Mesendoderm (in vitro differentiated cells): ENCODE measurements at regions not wholly inside any gene's neighbourhood (a gene's known extent, or its start where the extent isn't known, plus 50 kb on each side); places are given as distances from the start of the nearest gene placed in this dataset.

Experiments
- DNase-seq: peaks from one replicate; pipeline ENCODE4 v3.0.0; 2013
- H2AK5ac ChIP-seq: 2 replicates; pipeline ENCODE4 v1.6.1; 2013; ENCODE audit warnings: low read length, inconsistent platforms
- H2BK120ac ChIP-seq: 2 replicates; pipeline ENCODE4 v1.6.1; 2013; ENCODE audit warnings: low read depth, mild to moderate bottlenecking, low read length, moderate library complexity, mixed read lengths
- H2BK15ac ChIP-seq: replicated peaks from 2 replicates; pipeline ENCODE4 v1.6.1; 2013; ENCODE audit warnings: low read depth, mild to moderate bottlenecking, moderate library complexity
- H2BK5ac ChIP-seq: 2 replicates; pipeline ENCODE4 v1.6.1; 2013; ENCODE audit warnings: low read length, inconsistent platforms
- H3K18ac ChIP-seq: 2 replicates; pipeline ENCODE4 v1.6.1; 2013; ENCODE audit warnings: mild to moderate bottlenecking, low read length, mixed read lengths
- H3K23ac ChIP-seq: one replicate; pipeline ENCODE4 v1.6.1; 2013; ENCODE audit warnings: low read length
- H3K27ac ChIP-seq: 2 replicates; pipeline ENCODE4 v1.5.1; 2013; ENCODE audit warnings: low read depth, mild to moderate bottlenecking, inconsistent platforms, low read length, moderate library complexity
- H3K27me3 ChIP-seq: 2 replicates; pipeline ENCODE4 v1.6.1; 2013; ENCODE audit warnings: low read length, control low read depth, mild to moderate bottlenecking, inconsistent platforms; ENCODE audit not compliant: insufficient read depth, poor library complexity
- H3K36me3 ChIP-seq: 2 replicates; pipeline ENCODE4 v1.6.1; 2013; ENCODE audit warnings: low read length, inconsistent platforms; ENCODE audit not compliant: control insufficient read depth, insufficient read depth
- H3K4ac ChIP-seq: one replicate; pipeline ENCODE4 v1.6.1; 2013; ENCODE audit warnings: low read depth, mild to moderate bottlenecking, low read length, moderate library complexity
- H3K4me1 ChIP-seq: 2 replicates; pipeline ENCODE4 v1.6.1; 2013; ENCODE audit warnings: low read depth, low read length, inconsistent platforms; ENCODE audit not compliant: control insufficient read depth
- H3K4me2 ChIP-seq: 2 replicates; pipeline ENCODE4 v1.6.1; 2013; ENCODE audit warnings: low read length
- H3K4me3 ChIP-seq: 2 replicates; pipeline ENCODE4 v1.5.1; 2013; ENCODE audit warnings: mild to moderate bottlenecking, low read length
- H3K56ac ChIP-seq: one replicate; pipeline ENCODE4 v1.6.1; 2013; ENCODE audit warnings: low read length
- H3K79me1 ChIP-seq: 2 replicates; pipeline ENCODE4 v1.6.1; 2013; ENCODE audit warnings: low read length, inconsistent platforms
- H3K79me2 ChIP-seq: 2 replicates; pipeline ENCODE4 v1.6.1; 2013; ENCODE audit warnings: mild to moderate bottlenecking, low read length; ENCODE audit not compliant: control insufficient read depth, insufficient read depth
- H3K9ac ChIP-seq: 2 replicates; pipeline ENCODE4 v1.6.1; 2013; ENCODE audit warnings: low read length, inconsistent platforms
- H4K5ac ChIP-seq: one replicate; pipeline ENCODE4 v1.6.1; 2013; ENCODE audit warnings: low read length
- H4K8ac ChIP-seq: one replicate; pipeline ENCODE4 v1.6.1; 2013; ENCODE audit warnings: low read depth, mild to moderate bottlenecking, control low read depth, low read length, moderate library complexity
- WGBS: extraction: QIAGEN DNeasy Blood & Tissue Kit; methylation state at CpG from one replicate; pipeline ENCODE4 v1.1.7; 2013; ENCODE audit warnings: low lambda C conversion rate, missing lambda C conversion rate; ENCODE audit not compliant: insufficient coverage; ENCODE audit errors: extremely low coverage; 5-methylcytosine and 5-hydroxymethylcytosine counted together

DNA sequence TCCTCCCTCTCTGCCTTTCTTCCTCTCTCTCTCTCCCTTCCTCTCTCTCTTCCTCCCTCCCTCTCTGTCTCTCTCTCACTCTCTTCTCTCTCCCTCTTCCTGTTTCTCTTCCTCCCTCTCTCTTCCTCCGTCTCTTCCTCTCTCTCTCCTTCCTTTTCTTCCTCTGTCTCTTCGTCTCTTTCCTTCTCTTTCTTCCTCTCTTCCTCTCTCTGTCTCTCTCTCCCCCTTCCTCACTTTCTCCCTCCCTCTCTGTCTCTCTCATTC, 295.3 kb downstream of the ASMT start:
- H3K4me3 ChIP-seq: no peak overlapping the region
- no peak overlapping the region for H4K8ac ChIP-seq
- no peak overlapping the region for H3K4me2 ChIP-seq
- no peak overlapping the region for H3K56ac ChIP-seq
- H3K9ac ChIP-seq: no peak overlapping the region
- DNase-seq: no peak
- no peak overlapping the region for H2AK5ac ChIP-seq
- no peak overlapping the region for H3K18ac ChIP-seq
- H3K79me1 ChIP-seq: no peaks in the 10 kb centered on the region
- H3K23ac ChIP-seq: no peak overlapping the region
- no peak overlapping the region for H3K4ac ChIP-seq
- no peak overlapping the region for H2BK15ac ChIP-seq
- H3K79me2 ChIP-seq: no peaks in the 10 kb centered on the region
- no peaks in the 10 kb centered on the region for H3K27me3 ChIP-seq
- H4K5ac ChIP-seq: no peak overlapping the region
- H2BK5ac ChIP-seq: no peak overlapping the region
- H3K27ac ChIP-seq: no peak overlapping the region
- H2BK120ac ChIP-seq: no peak overlapping the region
- WGBS: no CpG with 5 or more reads among the region's 2 CpGs
- no peaks in the 10 kb centered on the region for H3K36me3 ChIP-seq
- H3K4me1 ChIP-seq: no peaks in the 10 kb centered on the region

DNA sequence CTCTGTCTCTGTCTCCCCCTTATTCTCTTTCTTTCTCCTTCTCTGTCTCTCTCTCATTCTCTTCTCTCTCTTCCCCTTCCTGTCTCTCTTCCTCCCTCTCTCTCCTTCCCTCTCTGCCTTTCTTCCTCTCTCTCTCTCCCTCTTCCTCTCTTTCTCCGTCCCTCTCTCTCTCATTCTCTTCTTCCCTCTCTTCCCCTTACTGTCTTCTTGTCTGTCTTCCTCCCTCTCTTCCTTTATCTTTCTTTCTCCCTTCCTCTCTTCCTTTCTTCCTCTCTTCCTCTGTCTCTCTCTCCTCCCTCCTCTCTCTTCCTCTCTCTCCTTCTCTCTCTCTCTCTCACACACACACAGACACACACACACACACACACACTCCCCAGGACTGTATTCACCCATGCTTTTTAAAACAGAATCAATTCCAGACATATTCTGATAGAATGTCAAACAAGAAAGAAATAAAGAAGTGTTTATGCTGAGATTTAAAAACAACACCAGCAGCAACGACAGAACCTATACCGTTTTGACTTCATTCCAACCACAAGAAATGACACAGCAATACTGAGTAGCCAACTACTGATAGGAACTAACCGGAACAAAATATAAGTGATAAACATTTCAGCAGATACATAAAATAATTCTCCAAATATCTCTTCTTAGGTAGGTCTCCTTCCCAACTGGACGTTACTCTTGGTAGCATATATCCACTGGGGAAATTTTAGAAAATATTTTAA, 296.7 kb downstream of the ASMT start:
- Histone ChIP-seq H3K79me2 (no peaks in the 10 kb centered on the region), H2AK5ac (no peak overlapping the region), H3K4me2 (no peak overlapping the region), H3K4me1 (no peaks in the 10 kb centered on the region), H3K27ac (no peak overlapping the region), H2BK120ac (no peak overlapping the region), H2BK15ac (no peak overlapping the region), H3K36me3 (no peaks in the 10 kb centered on the region), H3K56ac (no peak overlapping the region), H3K79me1 (no peaks in the 10 kb centered on the region), H3K9ac (no peak overlapping the region), H4K8ac (no peak overlapping the region), H3K4ac (no peak overlapping the region), H3K23ac (no peak overlapping the region), H3K18ac (no peak overlapping the region), H3K27me3 (no peaks in the 10 kb centered on the region), H4K5ac (no peak overlapping the region), H3K4me3 (no peak overlapping the region), H2BK5ac (no peak overlapping the region)
- no peak for DNase-seq
- no CpG with 5 or more reads among the region's 5 CpGs for WGBS

DNA sequence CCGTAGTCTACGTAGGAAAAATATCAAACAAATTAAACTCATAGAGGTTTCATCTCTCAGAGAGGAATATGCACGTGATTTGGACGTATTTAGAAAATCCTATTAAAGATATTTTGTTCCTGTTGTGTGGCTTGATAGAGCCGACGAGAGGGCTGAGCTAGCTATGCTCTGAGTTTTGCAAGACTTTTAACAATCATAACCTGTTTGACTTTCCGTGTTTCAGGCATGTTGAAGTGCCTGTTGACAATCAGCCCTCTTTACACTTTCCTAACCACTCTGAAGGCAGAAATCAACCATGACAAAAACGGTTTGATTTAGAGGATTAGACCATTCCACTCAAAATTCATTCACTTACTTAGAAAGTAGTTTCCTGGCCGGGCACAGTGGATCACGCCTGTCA, 297.3 kb downstream of the ASMT start:
- Histone ChIP-seq H3K56ac (no peak overlapping the region), H4K5ac (no peak overlapping the region), H2BK5ac (no peak overlapping the region), H3K79me1 (no peaks in the 10 kb centered on the region), H3K23ac (no peak overlapping the region), H3K79me2 (no peaks in the 10 kb centered on the region), H4K8ac (no peak overlapping the region), H3K4me3 (no peak overlapping the region), H3K18ac (no peak overlapping the region), H3K4me1 (no peaks in the 10 kb centered on the region), H3K36me3 (no peaks in the 10 kb centered on the region), H2AK5ac (no peak overlapping the region), H3K4me2 (no peak overlapping the region), H3K9ac (no peak overlapping the region), H2BK15ac (no peak overlapping the region), H3K4ac (no peak overlapping the region), H3K27ac (no peak overlapping the region), H2BK120ac (no peak overlapping the region), H3K27me3 (no peaks in the 10 kb centered on the region)
- no CpG with 5 or more reads among the region's 10 CpGs for WGBS
- no peak for DNase-seq

DNA sequence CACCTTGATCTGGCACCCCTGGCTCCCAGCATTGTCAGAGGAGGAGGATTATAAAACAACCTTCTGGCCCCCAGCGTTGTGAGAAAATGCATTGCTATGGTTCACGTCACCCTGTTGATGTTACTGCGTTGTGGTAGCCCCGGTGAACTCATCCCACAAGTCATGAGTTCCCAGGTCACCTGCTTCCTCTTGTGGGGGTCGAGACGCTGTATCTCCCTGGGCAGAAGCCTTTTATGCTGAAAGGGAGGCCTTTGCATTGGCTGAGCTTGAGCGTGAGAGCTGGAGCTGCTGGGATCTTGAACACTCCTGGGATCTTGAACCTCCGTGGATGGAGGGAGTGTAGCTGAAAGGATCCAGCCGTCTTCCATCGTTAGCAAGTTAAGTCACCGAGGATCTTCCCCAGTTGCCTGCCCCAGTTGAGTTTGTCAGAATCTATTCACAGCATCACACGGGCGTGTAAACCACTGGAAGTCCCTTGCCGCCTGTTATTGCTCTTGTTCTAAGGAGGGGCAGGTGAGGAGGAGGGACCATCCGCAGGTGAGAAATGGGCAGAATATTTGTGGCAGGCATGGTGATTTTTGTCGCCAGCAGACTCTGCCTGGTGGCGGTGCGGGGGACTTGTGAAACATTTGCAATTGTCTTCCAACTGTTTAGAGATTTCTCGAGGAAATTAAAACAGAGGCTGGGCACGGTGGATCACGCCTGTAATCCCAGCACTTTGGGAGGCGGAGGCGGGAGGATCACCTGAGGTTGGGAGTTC, 299.9 kb downstream of the ASMT start:
- H3K9ac ChIP-seq: no peak overlapping the region
- no peaks in the 10 kb centered on the region for H3K4me1 ChIP-seq
- H4K5ac ChIP-seq: no peak overlapping the region
- H2AK5ac ChIP-seq: no peak overlapping the region
- no peaks in the 10 kb centered on the region for H3K27me3 ChIP-seq
- no peak overlapping the region for H2BK5ac ChIP-seq
- no peak overlapping the region for H2BK120ac ChIP-seq
- H3K27ac ChIP-seq: no peak overlapping the region
- no peak overlapping the region for H3K4me2 ChIP-seq
- no peaks in the 10 kb centered on the region for H3K79me2 ChIP-seq
- peak; percentile 30 for DNase-seq
- H2BK15ac ChIP-seq: no peak overlapping the region
- no peak overlapping the region for H3K18ac ChIP-seq
- H4K8ac ChIP-seq: no peak overlapping the region
- no peak overlapping the region for H3K23ac ChIP-seq
- no peak overlapping the region for H3K4me3 ChIP-seq
- H3K56ac ChIP-seq: no peak overlapping the region
- no peak overlapping the region for H3K4ac ChIP-seq
- H3K79me1 ChIP-seq: no peaks in the 10 kb centered on the region
- H3K36me3 ChIP-seq: no peaks in the 10 kb centered on the region
- no CpG with 5 or more reads among the region's 23 CpGs for WGBS

DNA sequence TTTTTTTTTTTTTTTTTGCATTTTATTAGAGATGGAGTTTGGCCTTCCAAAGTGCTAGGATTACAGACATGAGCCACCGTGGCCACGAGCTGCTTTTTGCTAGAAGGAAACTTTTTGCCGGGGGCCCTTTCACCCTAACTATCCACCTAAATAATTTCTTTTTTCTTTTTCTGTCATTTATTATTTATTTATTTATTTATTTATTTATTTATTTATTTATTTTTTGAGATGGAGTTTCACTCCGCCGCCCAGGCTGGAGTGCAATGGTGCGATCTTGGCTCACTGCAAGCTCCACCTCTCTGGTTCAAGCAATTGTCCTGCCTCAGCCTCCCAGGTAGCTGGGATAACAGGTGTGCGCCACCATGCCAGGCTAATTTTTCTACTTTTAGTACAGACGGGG, 303.9 kb downstream of the ASMT start:
- Histone ChIP-seq H2AK5ac (no peak overlapping the region), H4K8ac (no peak overlapping the region), H3K23ac (no peak overlapping the region), H4K5ac (no peak overlapping the region), H3K79me2 (no peaks in the 10 kb centered on the region), H3K56ac (no peak overlapping the region), H3K79me1 (no peaks in the 10 kb centered on the region), H3K4me1 (no peaks in the 10 kb centered on the region), H3K27ac (no peak overlapping the region), H3K18ac (no peak overlapping the region), H3K4me3 (no peak overlapping the region), H2BK120ac (no peak overlapping the region), H3K4me2 (no peak overlapping the region), H2BK5ac (no peak overlapping the region), H2BK15ac (no peak overlapping the region), H3K4ac (no peak overlapping the region), H3K27me3 (no peaks in the 10 kb centered on the region), H3K9ac (no peak overlapping the region), H3K36me3 (no peaks in the 10 kb centered on the region)
- no CpG with 5 or more reads among the region's 8 CpGs for WGBS
- no peak for DNase-seq
